Thyroid gland (tissue), 4 donors: ENCODE measurements at regions not wholly inside any gene's neighbourhood (a gene's known extent, or its start where the extent isn't known, plus 50 kb on each side); places are given as distances from the start of the nearest gene placed in this dataset.

Experiments used
- POLR2A ChIP-seq, 2 donors: fragments of 450-650 bp; IDR thresholded peaks; one replicate each; pipeline ENCODE4 v1.6.1; 2017; ENCODE audit warnings: antibody characterized with exemption in 2 of 2, mild to moderate bottlenecking in 2 of 2, moderate library complexity in 1 of 2
- TF ChIP-seq, protein P1 (sequence below), 6 experiments: fragments of 200-600 bp in 3 of 6; fragments of 450-650 bp in 3 of 6; sonication (generic) in 3 of 6; IDR thresholded peaks; one replicate each; pipeline ENCODE4 v1.5.1; 2016 to 2019; ENCODE audit warnings: antibody characterized with exemption in 6 of 6, mild to moderate bottlenecking in 2 of 6, inconsistent platforms in 1 of 6, moderate library complexity in 1 of 6

GRCh38 chr6:141402489-141402888 is 730.2 kb upstream of the GJE1 start:
- TF ChIP-seq, protein P1, sequence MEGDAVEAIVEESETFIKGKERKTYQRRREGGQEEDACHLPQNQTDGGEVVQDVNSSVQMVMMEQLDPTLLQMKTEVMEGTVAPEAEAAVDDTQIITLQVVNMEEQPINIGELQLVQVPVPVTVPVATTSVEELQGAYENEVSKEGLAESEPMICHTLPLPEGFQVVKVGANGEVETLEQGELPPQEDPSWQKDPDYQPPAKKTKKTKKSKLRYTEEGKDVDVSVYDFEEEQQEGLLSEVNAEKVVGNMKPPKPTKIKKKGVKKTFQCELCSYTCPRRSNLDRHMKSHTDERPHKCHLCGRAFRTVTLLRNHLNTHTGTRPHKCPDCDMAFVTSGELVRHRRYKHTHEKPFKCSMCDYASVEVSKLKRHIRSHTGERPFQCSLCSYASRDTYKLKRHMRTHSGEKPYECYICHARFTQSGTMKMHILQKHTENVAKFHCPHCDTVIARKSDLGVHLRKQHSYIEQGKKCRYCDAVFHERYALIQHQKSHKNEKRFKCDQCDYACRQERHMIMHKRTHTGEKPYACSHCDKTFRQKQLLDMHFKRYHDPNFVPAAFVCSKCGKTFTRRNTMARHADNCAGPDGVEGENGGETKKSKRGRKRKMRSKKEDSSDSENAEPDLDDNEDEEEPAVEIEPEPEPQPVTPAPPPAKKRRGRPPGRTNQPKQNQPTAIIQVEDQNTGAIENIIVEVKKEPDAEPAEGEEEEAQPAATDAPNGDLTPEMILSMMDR (IDR thresholded peaks at IDR 0.05) = no peak
- TF ChIP-seq POLR2A (IDR thresholded peaks at IDR 0.05) = no peak
